RWPE2 (cell line): ENCODE measurements at regions not wholly inside any gene's neighbourhood (a gene's known extent, or its start where the extent isn't known, plus 50 kb on each side); places are given as distances from the start of the nearest gene placed in this dataset.
A peak's percentile ranks its signal among the peaks of the same experiment; 100 is the strongest.

ENCODE experiments used
- ATAC-seq: fragments of 200-7000 bp; cut with Tn5 transposase; 3 replicates; pipeline ENCODE4 v1.9.1; 2021; ENCODE audit warnings: low read depth
- DNase-seq: peaks from one replicate; pipeline ENCODE4 v3.0.0-alpha.2; 2020; ENCODE audit warnings: low spot score
- H3K27ac ChIP-seq: fragments of 450-650 bp; 2 replicates; pipeline ENCODE4 v1.5.1; 2017; ENCODE audit warnings: mild to moderate bottlenecking; ENCODE audit not compliant: poor library complexity, severe bottlenecking
- H3K27me3 ChIP-seq: fragments of 250-450 bp; sonication (Bioruptor Pico); 2 replicates; pipeline ENCODE4 v1.5.1; 2021; ENCODE audit warnings: mild to moderate bottlenecking, moderate library complexity; ENCODE audit not compliant: insufficient read depth, poor library complexity, severe bottlenecking
- H3K36me3 ChIP-seq: fragments of 250-450 bp; sonication (Bioruptor Pico); 2 replicates; pipeline ENCODE4 v1.5.1; 2020; ENCODE audit warnings: low read depth, mild to moderate bottlenecking, moderate library complexity
- H3K4me1 ChIP-seq: fragments of 250-450 bp; sonication (Bioruptor Pico); 2 replicates; pipeline ENCODE4 v1.5.1; 2021; ENCODE audit warnings: mild to moderate bottlenecking, moderate library complexity; ENCODE audit not compliant: insufficient read depth, poor library complexity, severe bottlenecking
- H3K4me3 ChIP-seq: fragments of 250-450 bp; sonication (Bioruptor Pico); 2 replicates; pipeline ENCODE4 v1.5.1; 2021; ENCODE audit warnings: mild to moderate bottlenecking, moderate library complexity; ENCODE audit not compliant: severe bottlenecking
- H3K9me3 ChIP-seq: fragments of 250-450 bp; sonication (Bioruptor Pico); 2 replicates; pipeline ENCODE4 v1.5.1; 2021; ENCODE audit warnings: mild to moderate bottlenecking, moderate library complexity; ENCODE audit not compliant: severe bottlenecking
- CTCF ChIP-seq: fragments of 450-650 bp; IDR thresholded peaks from one replicate; pipeline ENCODE4 v1.5.1; 2017; ENCODE audit warnings: mild to moderate bottlenecking, moderate library complexity; ENCODE audit not compliant: poor library complexity, severe bottlenecking

- H3K9me3 ChIP-seq = no peaks in the 10 kb centered on the region
- peaks cover 36% of the 10 kb centered on the region for H3K4me1 ChIP-seq
- H3K27ac ChIP-seq = peak overlapping the region; percentile 98
- no peaks in the 10 kb centered on the region for H3K27me3 ChIP-seq
- ATAC-seq (peak; percentile 75), DNase-seq (peak; percentile 91)
- H3K4me3 ChIP-seq = no peak overlapping the region
- H3K36me3 ChIP-seq = no peaks in the 10 kb centered on the region
- no peak for TF ChIP-seq CTCF
These were observed 94.6 kb upstream of the SMNDC1 start for GRCh38 chr10:110399106-110399964.

- ATAC-seq = no peak
- TF ChIP-seq CTCF = no peak
- Histone ChIP-seq H3K4me1 (peaks cover 36% of the 10 kb centered on the region), H3K9me3 (no peaks in the 10 kb centered on the region), H3K27ac (peak overlapping the region; percentile 98), H3K36me3 (no peaks in the 10 kb centered on the region), H3K4me3 (no peak overlapping the region), H3K27me3 (no peaks in the 10 kb centered on the region)
- no peak for DNase-seq
These were observed 95.5 kb upstream of the SMNDC1 start for GRCh38 chr10:110399965-110400933.

- Histone ChIP-seq H3K9me3 (no peaks in the 10 kb centered on the region), H3K27me3 (no peaks in the 10 kb centered on the region), H3K27ac (peak overlapping the region; percentile 98), H3K4me3 (no peak overlapping the region), H3K4me1 (peaks cover 26% of the 10 kb centered on the region), H3K36me3 (no peaks in the 10 kb centered on the region)
- no peak for TF ChIP-seq CTCF
- no peak for DNase-seq
- no peak for ATAC-seq
These were observed 96.2 kb upstream of the DUSP5 start for GRCh38 chr10:110401401-110402076.

- Histone ChIP-seq H3K27me3 (no peaks in the 10 kb centered on the region), H3K4me1 (peaks cover 26% of the 10 kb centered on the region), H3K9me3 (no peaks in the 10 kb centered on the region), H3K4me3 (no peak overlapping the region), H3K27ac (peak overlapping the region; percentile 98), H3K36me3 (no peaks in the 10 kb centered on the region)
- no peak for TF ChIP-seq CTCF
- DNase-seq (no peak), ATAC-seq (no peak)
These were observed 95.7 kb upstream of the DUSP5 start for GRCh38 chr10:110402077-110402416.
